ENCODE measurements at regions not wholly inside any gene's neighbourhood (a gene's known extent, or its start where the extent isn't known, plus 50 kb on each side); places are given as distances from the start of the nearest gene placed in this dataset.

GRCh38 chr13:50651922-50652321, 191.6 kb downstream of the DLEU7 start:
- TF ChIP-seq CTCF (IDR thresholded peaks at IDR 0.05) (no peak), POLR2A (IDR thresholded peaks at IDR 0.05) (no peak)

Measured in vagina (tissue), 2 donors.